ENCODE measurements at regions not wholly inside any gene's neighbourhood (a gene's known extent, or its start where the extent isn't known, plus 50 kb on each side); places are given as distances from the start of the nearest gene placed in this dataset.

DNA sequence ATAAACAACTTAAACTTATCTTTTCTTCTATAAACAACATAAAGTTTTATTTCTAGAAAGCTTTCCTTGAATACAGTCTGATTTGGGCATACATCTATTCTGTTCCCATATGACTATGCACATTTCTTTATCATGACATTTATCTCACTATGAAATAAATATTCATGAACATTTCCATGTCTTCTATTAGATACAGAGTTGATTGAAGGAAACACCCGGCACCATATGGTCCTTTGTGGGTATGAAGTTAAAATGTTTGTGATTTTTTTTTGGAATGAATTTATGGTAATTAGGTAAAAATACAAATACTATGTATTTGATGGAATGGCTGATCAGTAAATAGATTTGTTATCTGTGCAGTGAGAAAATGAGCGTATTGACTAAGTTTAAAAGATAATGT is 1209.8 kb upstream of the ACO1 start:
- TF ChIP-seq, protein P1, sequence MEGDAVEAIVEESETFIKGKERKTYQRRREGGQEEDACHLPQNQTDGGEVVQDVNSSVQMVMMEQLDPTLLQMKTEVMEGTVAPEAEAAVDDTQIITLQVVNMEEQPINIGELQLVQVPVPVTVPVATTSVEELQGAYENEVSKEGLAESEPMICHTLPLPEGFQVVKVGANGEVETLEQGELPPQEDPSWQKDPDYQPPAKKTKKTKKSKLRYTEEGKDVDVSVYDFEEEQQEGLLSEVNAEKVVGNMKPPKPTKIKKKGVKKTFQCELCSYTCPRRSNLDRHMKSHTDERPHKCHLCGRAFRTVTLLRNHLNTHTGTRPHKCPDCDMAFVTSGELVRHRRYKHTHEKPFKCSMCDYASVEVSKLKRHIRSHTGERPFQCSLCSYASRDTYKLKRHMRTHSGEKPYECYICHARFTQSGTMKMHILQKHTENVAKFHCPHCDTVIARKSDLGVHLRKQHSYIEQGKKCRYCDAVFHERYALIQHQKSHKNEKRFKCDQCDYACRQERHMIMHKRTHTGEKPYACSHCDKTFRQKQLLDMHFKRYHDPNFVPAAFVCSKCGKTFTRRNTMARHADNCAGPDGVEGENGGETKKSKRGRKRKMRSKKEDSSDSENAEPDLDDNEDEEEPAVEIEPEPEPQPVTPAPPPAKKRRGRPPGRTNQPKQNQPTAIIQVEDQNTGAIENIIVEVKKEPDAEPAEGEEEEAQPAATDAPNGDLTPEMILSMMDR (IDR thresholded peaks at IDR 0.05): no peak
- no peak for TF ChIP-seq POLR2AphosphoS5 (IDR thresholded peaks at IDR 0.05)
- no peak for TF ChIP-seq POLR2A (IDR thresholded peaks at IDR 0.05)

Measured in prostate gland (tissue), 2 donors.